K562 (cell line): ENCODE measurements at regions not wholly inside any gene's neighbourhood (a gene's known extent, or its start where the extent isn't known, plus 50 kb on each side); places are given as distances from the start of the nearest gene placed in this dataset.

Source experiments
- ADNP ChIP-seq: fragments of 200-800 bp; sonication (Bioruptor generic); IDR thresholded peaks from 2 replicates; pipeline ENCODE4 v1.6.1; 2016; ENCODE audit warnings: missing genetic modification characterization, missing compliant biosample characterization
- CXXC5 ChIP-seq: fragments of 250-450 bp; sonication (Bioruptor Pico); IDR thresholded peaks from 2 replicates; pipeline ENCODE4 v1.8.0; 2022; ENCODE audit warnings: inconsistent platforms, mild to moderate bottlenecking, moderate library complexity
- EGR1 ChIP-seq: fragments of 450-650 bp; conservative IDR thresholded peaks from 2 replicates; pipeline ENCODE4 v1.6.1; 2017; ENCODE audit warnings: mild to moderate bottlenecking
- ETS2 ChIP-seq: IDR thresholded peaks from 2 replicates; pipeline ENCODE4 v1.6.1; 2016; ENCODE audit warnings: borderline replicate concordance, missing genetic modification characterization, mild to moderate bottlenecking, moderate library complexity, missing compliant biosample characterization; ENCODE audit not compliant: poor library complexity, severe bottlenecking
- JUN ChIP-seq, 2 experiments: sonication (generic) in 1 of 2; formaldehyde crosslinking in 1 of 2; IDR thresholded peaks; 2 replicates each; pipeline versions ENCODE4 v1.6.1 to v1.8.0; 2012 to 2022; ENCODE audit warnings: borderline replicate concordance in 2 of 2, mild to moderate bottlenecking in 2 of 2, improper control_type of control experiment in 1 of 2, low read depth in 1 of 2, low read length in 1 of 2, missing genetic modification reagents in 1 of 2
- RBBP5 ChIP-seq: fragments of 200-600 bp; sonication (generic); IDR thresholded peaks from 2 replicates; pipeline ENCODE4 v1.6.1; 2012; ENCODE audit warnings: borderline replicate concordance, mild to moderate bottlenecking, low read length, control low read depth, inconsistent platforms; ENCODE audit not compliant: insufficient read depth, poor library complexity, severe bottlenecking
- ZNF12 ChIP-seq: sonication (generic); formaldehyde crosslinking; IDR thresholded peaks from 2 replicates; pipeline ENCODE4 v1.4.0; 2020; ENCODE audit warnings: mild to moderate bottlenecking, missing genetic modification reagents
- TF ChIP-seq, protein P1 (sequence below), 2 experiments: fragments of 450-650 bp in 1 of 2; IDR thresholded peaks; 2 replicates each; pipeline ENCODE4 v1.6.1; 2011 to 2017; ENCODE audit warnings: low read depth in 2 of 2, antibody characterized with exemption in 1 of 2, borderline replicate concordance in 1 of 2, low read length in 1 of 2, mild to moderate bottlenecking in 1 of 2, mixed read lengths in 1 of 2; ENCODE audit not compliant: control insufficient read depth in 1 of 2

DNA sequence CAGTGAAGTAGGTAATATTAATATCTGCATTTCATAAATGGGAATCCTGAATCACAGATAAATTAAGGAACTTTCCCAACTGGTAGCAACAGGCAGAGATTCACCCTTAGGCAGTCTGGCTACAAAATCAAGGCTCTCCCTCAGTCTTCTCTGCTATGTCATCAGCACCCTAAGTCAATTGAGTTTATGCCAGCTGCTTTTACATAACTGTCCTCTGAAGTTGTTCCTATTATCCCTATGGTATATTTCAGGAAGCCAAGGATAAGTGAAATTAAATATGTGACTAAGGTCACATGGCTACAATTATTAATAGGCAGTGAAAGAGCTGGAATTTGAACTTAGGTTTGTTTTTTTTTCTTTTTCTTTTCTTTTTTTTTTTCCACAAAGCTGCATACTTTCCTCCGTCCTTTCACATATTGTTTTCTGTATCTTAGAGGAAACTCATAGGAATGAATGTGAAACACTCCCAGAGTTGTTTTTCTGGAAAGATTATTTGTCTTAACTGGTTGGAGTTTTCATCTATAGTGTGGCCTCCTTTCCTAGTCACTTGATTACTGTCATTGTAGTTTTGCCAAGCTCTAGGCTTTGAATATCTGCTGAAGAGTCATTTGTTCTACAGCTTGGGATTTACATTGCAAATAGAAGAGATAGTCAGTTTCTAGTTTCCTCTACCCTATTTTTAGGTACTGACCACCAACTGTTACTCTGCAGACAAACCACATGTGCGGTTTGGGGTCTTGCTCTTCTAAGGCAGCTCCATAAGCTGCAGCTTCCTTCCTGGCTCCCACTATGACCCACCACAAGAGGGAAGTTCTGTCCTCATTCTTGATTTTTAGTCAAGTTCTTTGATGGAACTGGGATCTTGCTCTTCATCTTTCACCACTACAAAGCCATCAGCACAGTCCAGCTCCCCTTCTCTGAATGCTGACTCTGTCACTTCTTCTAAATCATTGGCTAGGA, 338.0 kb upstream of the KIAA1217 start (continued):
- TF ChIP-seq, protein P1, sequence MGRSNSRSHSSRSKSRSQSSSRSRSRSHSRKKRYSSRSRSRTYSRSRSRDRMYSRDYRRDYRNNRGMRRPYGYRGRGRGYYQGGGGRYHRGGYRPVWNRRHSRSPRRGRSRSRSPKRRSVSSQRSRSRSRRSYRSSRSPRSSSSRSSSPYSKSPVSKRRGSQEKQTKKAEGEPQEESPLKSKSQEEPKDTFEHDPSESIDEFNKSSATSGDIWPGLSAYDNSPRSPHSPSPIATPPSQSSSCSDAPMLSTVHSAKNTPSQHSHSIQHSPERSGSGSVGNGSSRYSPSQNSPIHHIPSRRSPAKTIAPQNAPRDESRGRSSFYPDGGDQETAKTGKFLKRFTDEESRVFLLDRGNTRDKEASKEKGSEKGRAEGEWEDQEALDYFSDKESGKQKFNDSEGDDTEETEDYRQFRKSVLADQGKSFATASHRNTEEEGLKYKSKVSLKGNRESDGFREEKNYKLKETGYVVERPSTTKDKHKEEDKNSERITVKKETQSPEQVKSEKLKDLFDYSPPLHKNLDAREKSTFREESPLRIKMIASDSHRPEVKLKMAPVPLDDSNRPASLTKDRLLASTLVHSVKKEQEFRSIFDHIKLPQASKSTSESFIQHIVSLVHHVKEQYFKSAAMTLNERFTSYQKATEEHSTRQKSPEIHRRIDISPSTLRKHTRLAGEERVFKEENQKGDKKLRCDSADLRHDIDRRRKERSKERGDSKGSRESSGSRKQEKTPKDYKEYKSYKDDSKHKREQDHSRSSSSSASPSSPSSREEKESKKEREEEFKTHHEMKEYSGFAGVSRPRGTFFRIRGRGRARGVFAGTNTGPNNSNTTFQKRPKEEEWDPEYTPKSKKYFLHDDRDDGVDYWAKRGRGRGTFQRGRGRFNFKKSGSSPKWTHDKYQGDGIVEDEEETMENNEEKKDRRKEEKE (IDR thresholded peaks at IDR 0.05; ENCODE audit: borderline replicate concordance in 1 of 2, control insufficient read depth in 1 of 2, low read depth in 2 of 2, low read length in 1 of 2): no peak
- TF ChIP-seq ZNF12 (no peak), ADNP (tag) (no peak), ETS2 (tag) (no peak), EGR1 (no peak), CXXC5 (no peak), RBBP5 (no peak), JUN (IDR thresholded peaks at IDR 0.05; ENCODE audit: borderline replicate concordance, low read depth, low read length) (no peak), JUN (CRISPR knock-in tag; IDR thresholded peaks at IDR 0.05; ENCODE audit: borderline replicate concordance) (no peak)
- TF ChIP-seq, all 486 proteins: peak for 0
